ENCODE measurements at regions not wholly inside any gene's neighbourhood (a gene's known extent, or its start where the extent isn't known, plus 50 kb on each side); places are given as distances from the start of the nearest gene placed in this dataset.
A peak's percentile ranks its signal among the peaks of the same experiment; 100 is the strongest.

GRCh38 chr2:600542-601386, 76.4 kb downstream of the TMEM18 start:
- Histone ChIP-seq H3K79me1 (ENCODE audit: low read length) (no peaks in the 10 kb centered on the region), H3K4me2 (ENCODE audit: low read length) (no peak overlapping the region), H3K27ac (ENCODE audit: low read depth, low read length) (no peak overlapping the region), H3K23ac (ENCODE audit: low read length) (no peak overlapping the region), H4K8ac (ENCODE audit: low read depth, low read length) (no peak overlapping the region), H2BK15ac (replicated peaks; ENCODE audit: low read depth) (no peak overlapping the region), H2AK5ac (ENCODE audit: low read length) (no peak overlapping the region), H3K56ac (ENCODE audit: low read length) (no peak overlapping the region), H3K4ac (ENCODE audit: low read depth, low read length) (no peak overlapping the region), H2BK5ac (ENCODE audit: low read length) (no peak overlapping the region), H4K5ac (ENCODE audit: low read length) (no peak overlapping the region), H3K4me3 (ENCODE audit: low read length) (no peak overlapping the region), H3K27me3 (ENCODE audit: insufficient read depth, low read length, poor library complexity) (no peaks in the 10 kb centered on the region), H3K36me3 (ENCODE audit: control insufficient read depth, insufficient read depth, low read length) (no peaks in the 10 kb centered on the region), H3K18ac (ENCODE audit: low read length) (no peak overlapping the region), H3K9ac (ENCODE audit: low read length) (no peak overlapping the region), H3K79me2 (ENCODE audit: control insufficient read depth, insufficient read depth, low read length) (no peaks in the 10 kb centered on the region), H3K4me1 (ENCODE audit: control insufficient read depth, low read depth, low read length) (no peaks in the 10 kb centered on the region), H2BK120ac (ENCODE audit: low read depth, low read length) (no peak overlapping the region)
- peak; percentile 6 for DNase-seq
- WGBS (ENCODE audit: extremely low coverage, insufficient coverage, low lambda C conversion rate), result no CpG with 5 or more reads among the region's 23 CpGs

DNA sequence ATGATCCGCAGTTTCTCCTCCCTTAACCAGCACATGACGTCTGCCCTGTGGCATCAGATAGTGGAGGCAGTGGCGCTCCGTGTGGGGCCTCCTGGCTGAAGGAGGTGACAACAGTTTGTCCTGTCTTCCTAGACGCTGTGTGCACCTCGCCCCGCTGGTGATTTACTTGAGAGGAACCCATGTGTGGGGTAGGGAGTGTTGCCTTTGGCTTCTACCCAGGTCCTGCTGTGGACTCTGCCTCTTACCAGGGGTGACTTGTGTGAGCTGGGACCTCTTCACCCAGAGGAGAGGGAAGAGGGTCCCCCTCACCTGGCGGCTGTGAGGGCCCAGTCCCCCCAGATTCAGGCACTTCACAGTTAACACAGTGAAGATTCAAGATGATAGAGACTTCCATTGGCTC, 77.6 kb downstream of the TMEM18 start:
- Histone ChIP-seq H3K36me3 (ENCODE audit: control insufficient read depth, insufficient read depth, low read length) (no peaks in the 10 kb centered on the region), H3K27ac (ENCODE audit: low read depth, low read length) (no peak overlapping the region), H3K23ac (ENCODE audit: low read length) (no peak overlapping the region), H2BK120ac (ENCODE audit: low read depth, low read length) (no peak overlapping the region), H3K9ac (ENCODE audit: low read length) (no peak overlapping the region), H3K79me2 (ENCODE audit: control insufficient read depth, insufficient read depth, low read length) (no peaks in the 10 kb centered on the region), H4K5ac (ENCODE audit: low read length) (no peak overlapping the region), H4K8ac (ENCODE audit: low read depth, low read length) (no peak overlapping the region), H3K4me1 (ENCODE audit: control insufficient read depth, low read depth, low read length) (no peaks in the 10 kb centered on the region), H2BK5ac (ENCODE audit: low read length) (no peak overlapping the region), H2AK5ac (ENCODE audit: low read length) (no peak overlapping the region), H3K4ac (ENCODE audit: low read depth, low read length) (no peak overlapping the region), H3K79me1 (ENCODE audit: low read length) (no peaks in the 10 kb centered on the region), H3K4me3 (ENCODE audit: low read length) (no peak overlapping the region), H3K56ac (ENCODE audit: low read length) (no peak overlapping the region), H3K4me2 (ENCODE audit: low read length) (no peak overlapping the region), H3K27me3 (ENCODE audit: insufficient read depth, low read length, poor library complexity) (no peaks in the 10 kb centered on the region), H2BK15ac (replicated peaks; ENCODE audit: low read depth) (no peak overlapping the region), H3K18ac (ENCODE audit: low read length) (no peak overlapping the region)
- WGBS (ENCODE audit: extremely low coverage, insufficient coverage, low lambda C conversion rate), result no CpG with 5 or more reads among the region's 8 CpGs
- DNase-seq, result no peak

GRCh38 chr2:598058-598802, 79.0 kb downstream of the TMEM18 start:
- Histone ChIP-seq H3K27me3 (ENCODE audit: insufficient read depth, low read length, poor library complexity) (no peaks in the 10 kb centered on the region), H2BK15ac (replicated peaks; ENCODE audit: low read depth) (no peak overlapping the region), H2AK5ac (ENCODE audit: low read length) (no peak overlapping the region), H4K5ac (ENCODE audit: low read length) (no peak overlapping the region), H3K23ac (ENCODE audit: low read length) (no peak overlapping the region), H3K4me2 (ENCODE audit: low read length) (no peak overlapping the region), H3K9ac (ENCODE audit: low read length) (no peak overlapping the region), H2BK120ac (ENCODE audit: low read depth, low read length) (no peak overlapping the region), H3K4me3 (ENCODE audit: low read length) (no peak overlapping the region), H2BK5ac (ENCODE audit: low read length) (no peak overlapping the region), H3K79me1 (ENCODE audit: low read length) (no peaks in the 10 kb centered on the region), H4K8ac (ENCODE audit: low read depth, low read length) (no peak overlapping the region), H3K4ac (ENCODE audit: low read depth, low read length) (no peak overlapping the region), H3K18ac (ENCODE audit: low read length) (no peak overlapping the region), H3K4me1 (ENCODE audit: control insufficient read depth, low read depth, low read length) (no peaks in the 10 kb centered on the region), H3K27ac (ENCODE audit: low read depth, low read length) (no peak overlapping the region), H3K79me2 (ENCODE audit: control insufficient read depth, insufficient read depth, low read length) (no peaks in the 10 kb centered on the region), H3K56ac (ENCODE audit: low read length) (no peak overlapping the region), H3K36me3 (ENCODE audit: control insufficient read depth, insufficient read depth, low read length) (no peaks in the 10 kb centered on the region)
- DNase-seq, result no peak
- WGBS (ENCODE audit: extremely low coverage, insufficient coverage, low lambda C conversion rate), result no CpG with 5 or more reads among the region's 17 CpGs

DNA sequence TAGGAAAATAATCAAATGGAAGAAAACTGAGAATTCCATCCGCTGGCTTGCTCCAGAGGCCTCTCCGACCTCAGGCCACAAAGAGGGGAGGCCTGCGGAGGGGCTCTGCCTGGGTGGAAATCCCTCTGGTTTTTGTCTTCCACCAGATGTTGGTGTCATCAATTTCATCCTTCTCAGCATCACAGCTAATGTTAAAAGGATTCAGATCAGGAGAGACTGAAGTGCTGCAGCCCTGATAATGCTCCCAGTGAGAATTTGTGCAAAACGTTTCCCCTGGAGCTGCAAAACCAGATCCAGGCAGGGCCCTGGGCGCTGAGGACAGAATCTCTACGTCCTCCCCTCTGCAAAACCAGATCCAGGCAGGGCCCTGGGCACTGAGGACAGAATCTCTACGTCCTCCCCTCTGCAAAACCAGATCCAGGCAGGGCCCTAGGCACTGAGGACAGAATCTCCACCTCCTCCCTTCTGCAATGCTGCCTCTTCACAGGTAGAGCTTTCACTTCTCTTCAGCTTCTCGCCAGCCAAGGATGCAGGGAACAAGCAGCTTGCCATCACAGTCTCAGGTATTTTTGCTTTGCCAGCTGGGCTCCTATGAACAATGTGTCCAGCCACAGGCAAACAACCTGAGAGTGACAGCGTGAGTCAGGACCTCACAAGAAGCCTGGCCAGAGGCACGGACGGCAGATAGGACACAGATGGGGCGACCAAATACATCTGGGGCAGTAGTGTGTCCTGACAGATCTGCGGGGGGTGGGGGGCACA, 81.2 kb downstream of the TMEM18 start:
- no peak overlapping the region for H2AK5ac ChIP-seq (ENCODE audit: low read length)
- no CpG with 5 or more reads among the region's 13 CpGs for WGBS (ENCODE audit: extremely low coverage, insufficient coverage, low lambda C conversion rate)
- no peak overlapping the region for H4K5ac ChIP-seq (ENCODE audit: low read length)
- no peak overlapping the region for H3K18ac ChIP-seq (ENCODE audit: low read length)
- no peaks in the 10 kb centered on the region for H3K4me1 ChIP-seq (ENCODE audit: control insufficient read depth, low read depth, low read length)
- H2BK5ac ChIP-seq (ENCODE audit: low read length), result no peak overlapping the region
- H3K4me3 ChIP-seq (ENCODE audit: low read length), result no peak overlapping the region
- H3K4ac ChIP-seq (ENCODE audit: low read depth, low read length), result no peak overlapping the region
- no peak overlapping the region for H2BK120ac ChIP-seq (ENCODE audit: low read depth, low read length)
- H4K8ac ChIP-seq (ENCODE audit: low read depth, low read length), result no peak overlapping the region
- no peaks in the 10 kb centered on the region for H3K36me3 ChIP-seq (ENCODE audit: control insufficient read depth, insufficient read depth, low read length)
- no peaks in the 10 kb centered on the region for H3K79me1 ChIP-seq (ENCODE audit: low read length)
- H3K9ac ChIP-seq (ENCODE audit: low read length), result no peak overlapping the region
- H3K23ac ChIP-seq (ENCODE audit: low read length), result no peak overlapping the region
- no peak overlapping the region for H3K56ac ChIP-seq (ENCODE audit: low read length)
- no peak for DNase-seq
- H2BK15ac ChIP-seq (replicated peaks; ENCODE audit: low read depth), result no peak overlapping the region
- H3K4me2 ChIP-seq (ENCODE audit: low read length), result no peak overlapping the region
- H3K27me3 ChIP-seq (ENCODE audit: insufficient read depth, low read length, poor library complexity), result no peaks in the 10 kb centered on the region
- no peaks in the 10 kb centered on the region for H3K79me2 ChIP-seq (ENCODE audit: control insufficient read depth, insufficient read depth, low read length)
- no peak overlapping the region for H3K27ac ChIP-seq (ENCODE audit: low read depth, low read length)

GRCh38 chr2:595141-595815, 81.9 kb downstream of the TMEM18 start:
- no peak overlapping the region for H4K5ac ChIP-seq (ENCODE audit: low read length)
- no peaks in the 10 kb centered on the region for H3K79me2 ChIP-seq (ENCODE audit: control insufficient read depth, insufficient read depth, low read length)
- H3K4me2 ChIP-seq (ENCODE audit: low read length), result no peak overlapping the region
- no peaks in the 10 kb centered on the region for H3K4me1 ChIP-seq (ENCODE audit: control insufficient read depth, low read depth, low read length)
- H3K9ac ChIP-seq (ENCODE audit: low read length), result no peak overlapping the region
- no peak overlapping the region for H3K56ac ChIP-seq (ENCODE audit: low read length)
- H3K79me1 ChIP-seq (ENCODE audit: low read length), result no peaks in the 10 kb centered on the region
- H4K8ac ChIP-seq (ENCODE audit: low read depth, low read length), result no peak overlapping the region
- H3K18ac ChIP-seq (ENCODE audit: low read length), result no peak overlapping the region
- H3K36me3 ChIP-seq (ENCODE audit: control insufficient read depth, insufficient read depth, low read length), result no peaks in the 10 kb centered on the region
- no peak overlapping the region for H3K4me3 ChIP-seq (ENCODE audit: low read length)
- DNase-seq, result no peak
- H3K27ac ChIP-seq (ENCODE audit: low read depth, low read length), result no peak overlapping the region
- no CpG with 5 or more reads among the region's 23 CpGs for WGBS (ENCODE audit: extremely low coverage, insufficient coverage, low lambda C conversion rate)
- H3K4ac ChIP-seq (ENCODE audit: low read depth, low read length), result no peak overlapping the region
- H2AK5ac ChIP-seq (ENCODE audit: low read length), result no peak overlapping the region
- H3K23ac ChIP-seq (ENCODE audit: low read length), result no peak overlapping the region
- H3K27me3 ChIP-seq (ENCODE audit: insufficient read depth, low read length, poor library complexity), result no peaks in the 10 kb centered on the region
- no peak overlapping the region for H2BK5ac ChIP-seq (ENCODE audit: low read length)
- H2BK120ac ChIP-seq (ENCODE audit: low read depth, low read length), result no peak overlapping the region
- H2BK15ac ChIP-seq (replicated peaks; ENCODE audit: low read depth), result no peak overlapping the region

Measured in mesendoderm (in vitro differentiated cells).